ENCODE measurements at regions not wholly inside any gene's neighbourhood (a gene's known extent, or its start where the extent isn't known, plus 50 kb on each side); places are given as distances from the start of the nearest gene placed in this dataset.

- TF ChIP-seq, protein P1, sequence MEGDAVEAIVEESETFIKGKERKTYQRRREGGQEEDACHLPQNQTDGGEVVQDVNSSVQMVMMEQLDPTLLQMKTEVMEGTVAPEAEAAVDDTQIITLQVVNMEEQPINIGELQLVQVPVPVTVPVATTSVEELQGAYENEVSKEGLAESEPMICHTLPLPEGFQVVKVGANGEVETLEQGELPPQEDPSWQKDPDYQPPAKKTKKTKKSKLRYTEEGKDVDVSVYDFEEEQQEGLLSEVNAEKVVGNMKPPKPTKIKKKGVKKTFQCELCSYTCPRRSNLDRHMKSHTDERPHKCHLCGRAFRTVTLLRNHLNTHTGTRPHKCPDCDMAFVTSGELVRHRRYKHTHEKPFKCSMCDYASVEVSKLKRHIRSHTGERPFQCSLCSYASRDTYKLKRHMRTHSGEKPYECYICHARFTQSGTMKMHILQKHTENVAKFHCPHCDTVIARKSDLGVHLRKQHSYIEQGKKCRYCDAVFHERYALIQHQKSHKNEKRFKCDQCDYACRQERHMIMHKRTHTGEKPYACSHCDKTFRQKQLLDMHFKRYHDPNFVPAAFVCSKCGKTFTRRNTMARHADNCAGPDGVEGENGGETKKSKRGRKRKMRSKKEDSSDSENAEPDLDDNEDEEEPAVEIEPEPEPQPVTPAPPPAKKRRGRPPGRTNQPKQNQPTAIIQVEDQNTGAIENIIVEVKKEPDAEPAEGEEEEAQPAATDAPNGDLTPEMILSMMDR (IDR thresholded peaks at IDR 0.05): no peak
- TF ChIP-seq EZH2 (IDR thresholded peaks at IDR 0.05; ENCODE audit: borderline replicate concordance, insufficient read depth, low read depth, low read length, poor library complexity, severe bottlenecking): no peak
- no peak overlapping the region for H2AFZ ChIP-seq (ENCODE audit: insufficient read depth, low read depth, low read length, poor library complexity, severe bottlenecking)
- no peak overlapping the region for H3K4me2 ChIP-seq (replicated peaks; ENCODE audit: low read depth, low read length, poor library complexity, severe bottlenecking)
- Mint-ChIP-seq H3K4me1 (no peaks in the 10 kb centered on the region), H3K27ac (no peak overlapping the region), H3K9me3 (ENCODE audit: insufficient read depth) (no peaks in the 10 kb centered on the region), H3K27me3 (no peaks in the 10 kb centered on the region), H3K4me3 (no peak overlapping the region)
- H3K27me3 ChIP-seq (replicated peaks in 1 of 4; ENCODE audit: control extremely low read depth in 1 of 4, control insufficient read depth in 3 of 4, insufficient read depth in 4 of 4, low read length in 3 of 4): no peaks in the 10 kb centered on the region
- 100% methylated on average over 2 of the region's 4 CpGs for WGBS (ENCODE audit: insufficient coverage)
- no peaks in the 10 kb centered on the region for H4K20me1 ChIP-seq (ENCODE audit: control insufficient read depth, insufficient read depth, low read length, poor library complexity, severe bottlenecking)
- H3K4me3 ChIP-seq (ENCODE audit: control extremely low read depth in 1 of 5, extremely low read depth in 1 of 5, insufficient read depth in 1 of 5, low read depth in 2 of 5, low read length in 4 of 5): no peak overlapping the region
- no peaks in the 10 kb centered on the region for H3K36me3 ChIP-seq (replicated peaks in 1 of 2; ENCODE audit: control extremely low read depth in 1 of 2, control insufficient read depth in 1 of 2, extremely low read depth in 1 of 2, insufficient read depth in 2 of 2, low read length in 1 of 2)
- intact Hi-C loops (cut with micrococcal nuclease): no loop called here
- H3K4me1 ChIP-seq (ENCODE audit: control insufficient read depth in 2 of 2, insufficient read depth in 2 of 2, low read length in 2 of 2): no peaks in the 10 kb centered on the region
- ATAC-seq (ENCODE audit: low read depth) (no peak), DNase-seq (no peak)
- H3K79me2 ChIP-seq (ENCODE audit: control insufficient read depth, insufficient read depth, low read length): no peaks in the 10 kb centered on the region
- no peaks in the 10 kb centered on the region for H3K9me3 ChIP-seq (ENCODE audit: control extremely low read depth in 1 of 3, control insufficient read depth in 2 of 3, insufficient read depth in 1 of 3, low read length in 2 of 3)
- ChIA-PET CTCF (no interaction called here), POLR2A (no interaction called here)
- H3K9ac ChIP-seq (ENCODE audit: low read length): no peak overlapping the region
- H3K27ac ChIP-seq (ENCODE audit: low read length in 2 of 2): no peak overlapping the region
Measured at GRCh38 chr2:145854039-145854755, 1334.3 kb upstream of the ZEB2 start.

GRCh38 chr2:145851730-145852129, 1331.8 kb upstream of the ZEB2 start:
- Histone ChIP-seq H3K4me2 (replicated peaks; ENCODE audit: low read depth, low read length, poor library complexity, severe bottlenecking) (no peak overlapping the region), H4K20me1 (ENCODE audit: control insufficient read depth, insufficient read depth, low read length, poor library complexity, severe bottlenecking) (no peaks in the 10 kb centered on the region), H3K27me3 (replicated peaks in 1 of 4; ENCODE audit: control extremely low read depth in 1 of 4, control insufficient read depth in 3 of 4, insufficient read depth in 4 of 4, low read length in 3 of 4) (no peaks in the 10 kb centered on the region), H3K4me3 (ENCODE audit: control extremely low read depth in 1 of 5, extremely low read depth in 1 of 5, insufficient read depth in 1 of 5, low read depth in 2 of 5, low read length in 4 of 5) (no peak overlapping the region), H3K4me1 (ENCODE audit: control insufficient read depth in 2 of 2, insufficient read depth in 2 of 2, low read length in 2 of 2) (no peaks in the 10 kb centered on the region), H2AFZ (ENCODE audit: insufficient read depth, low read depth, low read length, poor library complexity, severe bottlenecking) (no peak overlapping the region), H3K27ac (ENCODE audit: low read length in 2 of 2) (no peak overlapping the region), H3K79me2 (ENCODE audit: control insufficient read depth, insufficient read depth, low read length) (no peaks in the 10 kb centered on the region), H3K9me3 (ENCODE audit: control extremely low read depth in 1 of 3, control insufficient read depth in 2 of 3, insufficient read depth in 1 of 3, low read length in 2 of 3) (no peaks in the 10 kb centered on the region), H3K36me3 (replicated peaks in 1 of 2; ENCODE audit: control extremely low read depth in 1 of 2, control insufficient read depth in 1 of 2, extremely low read depth in 1 of 2, insufficient read depth in 2 of 2, low read length in 1 of 2) (no peaks in the 10 kb centered on the region), H3K9ac (ENCODE audit: low read length) (no peak overlapping the region)
- DNase-seq (no peak), ATAC-seq (ENCODE audit: low read depth) (no peak)
- POLR2A ChIA-PET: no interaction called here
- Mint-ChIP-seq H3K4me1 (no peaks in the 10 kb centered on the region), H3K27me3 (no peaks in the 10 kb centered on the region), H3K4me3 (no peak overlapping the region), H3K27ac (no peak overlapping the region), H3K9me3 (ENCODE audit: insufficient read depth) (no peaks in the 10 kb centered on the region)
- intact Hi-C loops (cut with micrococcal nuclease): no loop called here
- CTCF ChIA-PET: no interaction called here
- no peak for TF ChIP-seq EZH2 (IDR thresholded peaks at IDR 0.05; ENCODE audit: borderline replicate concordance, insufficient read depth, low read depth, low read length, poor library complexity, severe bottlenecking)
- WGBS (ENCODE audit: insufficient coverage): no CpG with 5 or more reads among the region's 2 CpGs
